Activated CD8-positive, alpha-beta T cell treated with anti-CD3 and anti-CD28 coated beads for 36 hours (primary cell): ENCODE measurements at regions not wholly inside any gene's neighbourhood (a gene's known extent, or its start where the extent isn't known, plus 50 kb on each side); places are given as distances from the start of the nearest gene placed in this dataset.

ENCODE experiments used
- ATAC-seq: fragments of 200-7000 bp; cut with Tn5 transposase; one replicate; pipeline ENCODE4 v1.10.0; 2021; ENCODE audit warnings: mild to moderate bottlenecking, moderate library complexity
- CTCF ChIA-PET: fragments of 350-600 bp; sonication (Branson Sonifier 250); formaldehyde crosslinking; loops from one replicate; lab custom pipeline; 2021; ENCODE audit warnings: antibody characterized with exemption; lab: Charles Lee
- POLR2A ChIA-PET: fragments of 350-600 bp; sonication (Branson Sonifier 250); formaldehyde crosslinking; loops from one replicate; lab custom pipeline; 2021; ENCODE audit warnings: antibody characterized with exemption; lab: Charles Lee
- DNase-seq: peaks from one replicate; pipeline ENCODE4 v3.0.0-alpha.2; 2020
- H3K27ac Mint-ChIP-seq: one replicate; pipeline ENCODE4 v1.8.0; 2021; ENCODE audit warnings: mild to moderate bottlenecking, mixed read lengths
- H3K27me3 Mint-ChIP-seq: one replicate; pipeline ENCODE4 v1.8.0; 2021; ENCODE audit warnings: mixed read lengths
- H3K36me3 Mint-ChIP-seq: one replicate; pipeline ENCODE4 v1.8.0; 2021; ENCODE audit warnings: low read depth, mixed read lengths
- H3K4me1 Mint-ChIP-seq: one replicate; pipeline ENCODE4 v1.8.0; 2021; ENCODE audit warnings: low read depth, mixed read lengths
- H3K4me3 Mint-ChIP-seq: one replicate; pipeline ENCODE4 v1.8.0; 2021; ENCODE audit warnings: mild to moderate bottlenecking, moderate library complexity, mixed read lengths
- H3K9me3 Mint-ChIP-seq: one replicate; pipeline ENCODE4 v1.8.0; 2021; ENCODE audit warnings: mixed read lengths
- CTCF ChIP-seq: fragments of 200-600 bp; IDR thresholded peaks from one replicate; pipeline ENCODE4 v1.8.0; 2022; ENCODE audit warnings: antibody characterized with exemption, mild to moderate bottlenecking
- intact Hi-C: fragments of 100-400 bp; cut with micrococcal nuclease; formaldehyde crosslinking; loops from one replicate; pipeline ENCODE4 v1.10.0; 2022

DNA sequence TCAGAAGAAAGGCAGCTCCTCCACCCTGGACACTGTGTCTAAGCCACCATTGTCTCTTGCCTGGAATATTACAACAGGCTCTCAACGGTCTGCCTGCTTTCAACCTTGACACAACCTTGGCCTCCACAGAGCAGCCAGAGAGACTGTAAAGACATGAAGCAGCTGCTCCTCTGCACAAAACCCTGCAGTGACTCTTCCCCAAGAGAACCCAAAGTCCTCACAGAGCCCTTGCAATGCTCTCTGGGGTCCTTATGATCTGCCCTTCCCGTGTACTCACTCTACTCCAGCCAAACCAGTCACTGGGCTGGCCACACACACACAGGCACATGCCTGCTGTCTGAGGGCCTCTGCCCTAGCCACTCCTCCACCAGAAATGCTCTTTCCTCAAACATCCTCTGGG, 75.9 kb upstream of the CPEB2 start:
- H3K4me3 Mint-ChIP-seq = no peak overlapping the region
- H3K9me3 Mint-ChIP-seq = no peaks in the 10 kb centered on the region
- CTCF ChIA-PET = no interaction called here
- POLR2A ChIA-PET = interaction anchor here (0.6 kb wide), 1 partner anchor 1342 kb away, joined by 3 read pairs; no protein-coding TSS in a partner anchor
- intact Hi-C loops = loop anchor here (10.0 kb wide), 1 partner anchor 78 kb away; the partner anchor contains the start of gene CPEB2
- no peak for DNase-seq
- H3K27ac Mint-ChIP-seq = no peak overlapping the region
- peaks cover 2% of the 10 kb centered on the region for H3K27me3 Mint-ChIP-seq
- H3K4me1 Mint-ChIP-seq = no peaks in the 10 kb centered on the region
- no peak for ATAC-seq
- no peak for TF ChIP-seq CTCF
- no peaks in the 10 kb centered on the region for H3K36me3 Mint-ChIP-seq

- intact Hi-C loops = loop anchor here (10.0 kb wide), 1 partner anchor 77 kb away; the partner anchor contains the start of gene CPEB2
Measured at GRCh38 chr4:14928035-14928434, 74.2 kb upstream of the CPEB2 start.

DNA sequence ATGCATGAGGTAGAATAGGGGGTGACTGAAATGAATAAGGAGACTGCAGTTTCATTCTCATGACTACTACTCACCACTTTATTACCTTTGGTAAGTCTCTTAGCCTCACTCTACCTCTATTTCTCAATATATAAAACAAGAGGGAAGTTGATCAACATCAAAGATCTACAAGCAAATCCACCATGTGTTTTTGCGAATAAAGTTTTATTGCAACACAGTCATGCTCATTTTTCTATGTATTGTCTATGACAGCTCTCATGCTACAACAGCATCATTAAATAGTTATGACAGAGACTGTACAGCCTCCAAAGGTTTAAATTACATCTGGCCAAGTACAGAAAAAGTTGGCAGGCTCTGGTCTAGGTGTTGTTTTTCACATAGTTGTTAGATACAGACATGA, 72.6 kb upstream of the CPEB2 start:
- H3K36me3 Mint-ChIP-seq = no peaks in the 10 kb centered on the region
- H3K4me1 Mint-ChIP-seq = no peaks in the 10 kb centered on the region
- no peak for TF ChIP-seq CTCF
- ChIA-PET CTCF (no interaction called here), POLR2A (no interaction called here)
- ATAC-seq (no peak), DNase-seq (no peak)
- H3K27me3 Mint-ChIP-seq = peaks cover 8% of the 10 kb centered on the region
- H3K4me3 Mint-ChIP-seq = no peak overlapping the region
- H3K9me3 Mint-ChIP-seq = no peaks in the 10 kb centered on the region
- intact Hi-C loops = loop anchor here (10.0 kb wide), 1 partner anchor 75 kb away; the partner anchor contains the start of gene CPEB2
- H3K27ac Mint-ChIP-seq = no peak overlapping the region

More at GRCh38 chr4:14928035-14928434, 74.2 kb upstream of the CPEB2 start:
- ChIA-PET CTCF (no interaction called here), POLR2A (interaction anchor here (0.7 kb wide), 1 partner anchor 75 kb away, joined by 3 read pairs; no protein-coding TSS in a partner anchor)
- no peak overlapping the region for H3K27ac Mint-ChIP-seq
- TF ChIP-seq CTCF = no peak
- no peak for ATAC-seq
- DNase-seq = no peak
- H3K9me3 Mint-ChIP-seq = no peaks in the 10 kb centered on the region
- H3K36me3 Mint-ChIP-seq = no peaks in the 10 kb centered on the region
- no peaks in the 10 kb centered on the region for H3K4me1 Mint-ChIP-seq
- H3K4me3 Mint-ChIP-seq = no peak overlapping the region
- H3K27me3 Mint-ChIP-seq = peaks cover 4% of the 10 kb centered on the region

GRCh38 chr4:14934704-14935390, 67.4 kb upstream of the CPEB2 start:
- H3K27me3 Mint-ChIP-seq = peaks cover 25% of the 10 kb centered on the region
- ATAC-seq (no peak), DNase-seq (no peak)
- ChIA-PET POLR2A (no interaction called here), CTCF (no interaction called here)
- no peak for TF ChIP-seq CTCF
- H3K4me1 Mint-ChIP-seq = no peaks in the 10 kb centered on the region
- intact Hi-C loops = no loop called here
- H3K9me3 Mint-ChIP-seq = no peaks in the 10 kb centered on the region
- H3K4me3 Mint-ChIP-seq = no peak overlapping the region
- H3K27ac Mint-ChIP-seq = no peak overlapping the region
- H3K36me3 Mint-ChIP-seq = no peaks in the 10 kb centered on the region

DNA sequence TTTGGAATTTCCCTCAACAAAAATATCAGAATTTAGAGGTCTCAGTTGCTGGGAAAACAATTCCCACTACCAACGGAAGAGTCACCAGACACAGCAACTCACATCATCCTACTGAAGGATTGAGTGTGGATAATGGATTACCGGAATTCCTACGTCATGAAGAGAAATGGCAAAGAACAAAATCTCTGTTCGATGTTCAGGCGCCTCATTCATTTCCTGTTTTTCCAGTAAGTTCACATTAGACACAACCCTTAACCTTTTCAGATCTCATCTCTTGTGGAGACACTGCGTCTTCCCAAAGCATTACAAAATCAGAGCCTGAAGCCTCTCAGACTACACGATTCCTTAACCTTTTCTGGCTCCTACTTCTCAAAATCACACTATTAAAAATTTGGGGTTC, 58.5 kb upstream of the CPEB2 start:
- no peak for TF ChIP-seq CTCF
- H3K4me1 Mint-ChIP-seq = no peaks in the 10 kb centered on the region
- H3K9me3 Mint-ChIP-seq = no peaks in the 10 kb centered on the region

More for the DNA sequence above, 58.5 kb upstream of the CPEB2 start:
- POLR2A ChIA-PET = no interaction called here
- intact Hi-C loops = no loop called here
- DNase-seq (no peak), ATAC-seq (no peak)
- CTCF ChIA-PET = interaction anchor here (0.7 kb wide), 1 partner anchor 351 kb away, joined by 3 read pairs; no protein-coding TSS in a partner anchor
- H3K4me3 Mint-ChIP-seq = no peak overlapping the region
- peaks cover 13% of the 10 kb centered on the region for H3K27me3 Mint-ChIP-seq
- H3K27ac Mint-ChIP-seq = no peak overlapping the region
- no peaks in the 10 kb centered on the region for H3K36me3 Mint-ChIP-seq
